ENCODE measurements at regions not wholly inside any gene's neighbourhood (a gene's known extent, or its start where the extent isn't known, plus 50 kb on each side); places are given as distances from the start of the nearest gene placed in this dataset.

GRCh38 chr18:67935638-67936037 lies 419.1 kb upstream of the DSEL start:
- no peak overlapping the region for H4K91ac ChIP-seq (replicated peaks; ENCODE audit: insufficient read length, low read length)
- H3K4me1 ChIP-seq (replicated peaks in 1 of 4; ENCODE audit: control insufficient read depth in 3 of 4, insufficient read depth in 4 of 4, low read length in 3 of 4) = no peaks in the 10 kb centered on the region
- no peak overlapping the region for H2BK15ac ChIP-seq (ENCODE audit: low read length)
- H3K14ac ChIP-seq (ENCODE audit: insufficient read length) = no peak overlapping the region
- no peaks in the 10 kb centered on the region for H3K79me1 ChIP-seq (ENCODE audit: low read depth, low read length)
- H4K5ac ChIP-seq (ENCODE audit: insufficient read length, low read depth, low read length) = no peak overlapping the region
- H2AK5ac ChIP-seq (ENCODE audit: low read depth, low read length) = no peak overlapping the region
- no peak overlapping the region for H2BK5ac ChIP-seq (ENCODE audit: low read depth, low read length)
- DNase-seq (ENCODE audit: low read depth in 1 of 2, low spot score in 2 of 2) = no peak
- H3K56ac ChIP-seq (replicated peaks; ENCODE audit: insufficient read length, low read depth, low read length) = no peak overlapping the region
- ChIA-PET POLR2A (ENCODE audit: partially characterized antibody) (no interaction called here), CTCF (ENCODE audit: partially characterized antibody) (no interaction called here)
- FAIRE-seq = no peak
- no peak overlapping the region for H2BK20ac ChIP-seq (ENCODE audit: low read length)
- H3K4me3 ChIP-seq (ENCODE audit: extremely low read depth in 1 of 4, insufficient read depth in 2 of 4, low read depth in 3 of 4, low read length in 4 of 4) = no peak overlapping the region
- peaks cover 0 to 2% of the 10 kb centered on the region in 2 experiments; a peak in 1 of 4 replicates for H3K9me3 ChIP-seq (ENCODE audit: insufficient read depth in 2 of 2, low read depth in 1 of 2, low read length in 1 of 2)
- H2BK12ac ChIP-seq (ENCODE audit: low read depth, low read length) = no peak overlapping the region
- no peaks in the 10 kb centered on the region for H3K36me3 ChIP-seq (ENCODE audit: control insufficient read depth in 2 of 4, insufficient read depth in 4 of 4, low read length in 3 of 4)
- no peak overlapping the region for H3K18ac ChIP-seq (ENCODE audit: extremely low read depth, low read length)
- H2AFZ ChIP-seq (ENCODE audit: low read length) = no peak overlapping the region
- H3K9ac ChIP-seq (replicated peaks in 1 of 4; ENCODE audit: extremely low read depth in 1 of 4, low read depth in 3 of 4, low read length in 3 of 4) = no peak overlapping the region
- WGBS, 2 experiments (ENCODE audit: extremely low coverage in 1 of 2, insufficient coverage in 1 of 2, insufficient read length in 1 of 2, insufficient replicate concordance in 2 of 2, low coverage in 1 of 2, low lambda C conversion rate in 2 of 2, missing lambda C conversion rate in 1 of 2) = 90% methylated on average over 3 of the region's 3 CpGs; no CpG with 5 or more reads in 1 of the 2 experiments
- H3K4me2 ChIP-seq (ENCODE audit: insufficient read depth in 1 of 2, low read depth in 2 of 2, low read length in 2 of 2) = no peak overlapping the region
- no peaks in the 10 kb centered on the region for H3K79me2 ChIP-seq (ENCODE audit: control insufficient read depth in 1 of 2, insufficient read depth in 2 of 2, low read length in 2 of 2)
- no peak overlapping the region for H2BK120ac ChIP-seq (replicated peaks; ENCODE audit: low read depth, low read length)
- H3K27me3 ChIP-seq (replicated peaks in 1 of 4; ENCODE audit: control insufficient read depth in 3 of 4, extremely low read depth in 1 of 4, insufficient read depth in 3 of 4, low read length in 3 of 4) = no peaks in the 10 kb centered on the region
- H4K20me1 ChIP-seq (replicated peaks in 1 of 2; ENCODE audit: control insufficient read depth in 1 of 2, insufficient read depth in 2 of 2, low read length in 2 of 2) = no peaks in the 10 kb centered on the region
- no peak overlapping the region for H4K8ac ChIP-seq (ENCODE audit: extremely low read depth, insufficient read depth, low read length)
- no peak overlapping the region for H3K23ac ChIP-seq (ENCODE audit: insufficient read length)
- H3K27ac ChIP-seq (ENCODE audit: low read depth, low read length) = no peak overlapping the region
- no peaks in the 10 kb centered on the region for H3K23me2 ChIP-seq (ENCODE audit: low read depth, low read length)
- no peak overlapping the region for H3K4ac ChIP-seq (replicated peaks; ENCODE audit: insufficient read length, low read depth, low read length)
- no peak for TF ChIP-seq POU5F1 (IDR thresholded peaks at IDR 0.05; ENCODE audit: low read depth, low read length)
- TF ChIP-seq SAP30 (IDR thresholded peaks at IDR 0.05; ENCODE audit: insufficient read depth, insufficient replicate concordance, low read length) = no peak
- TF ChIP-seq SIN3A (conservative IDR thresholded peaks at IDR 0.05 in 1 of 2, IDR thresholded peaks at IDR 0.05 in 1 of 2; ENCODE audit: low read depth in 1 of 2, low read length in 2 of 2) = no peak
- no peak for TF ChIP-seq HDAC2 (IDR thresholded peaks at IDR 0.05; ENCODE audit: borderline replicate concordance in 1 of 2, low read depth in 2 of 2, low read length in 2 of 2)
- TF ChIP-seq FOSL1 (IDR thresholded peaks at IDR 0.05; ENCODE audit: insufficient read depth, low read depth, low read length) = no peak
- TF ChIP-seq CHD1 (IDR thresholded peaks at IDR 0.05; ENCODE audit: low read depth, low read length) = no peak
- TF ChIP-seq CHD2 (IDR thresholded peaks at IDR 0.05; ENCODE audit: low read length) = no peak
- TF ChIP-seq KDM1A (IDR thresholded peaks at IDR 0.05; ENCODE audit: borderline replicate concordance, low read length) = no peak
- TF ChIP-seq CBX5 (IDR thresholded peaks at IDR 0.05; ENCODE audit: low read depth, low read length) = no peak
- TF ChIP-seq E2F6 (IDR thresholded peaks at IDR 0.05) = no peak
- no peak for TF ChIP-seq RNF2 (IDR thresholded peaks at IDR 0.05; ENCODE audit: borderline replicate concordance, low read depth, low read length, missing control alignments, poor library complexity, severe bottlenecking)
- TF ChIP-seq CBX8 (IDR thresholded peaks at IDR 0.05; ENCODE audit: borderline replicate concordance, low read depth, low read length) = no peak
- TF ChIP-seq TAF1 (IDR thresholded peaks at IDR 0.05; ENCODE audit: low read depth, low read length) = no peak
- no peak for TF ChIP-seq SIRT6 (IDR thresholded peaks at IDR 0.05; ENCODE audit: low read length)
